DMS 273 (cell line): ENCODE measurements at regions not wholly inside any gene's neighbourhood (a gene's known extent, or its start where the extent isn't known, plus 50 kb on each side); places are given as distances from the start of the nearest gene placed in this dataset.
"Not testable (repeated sequence)": the region's sequence is repeated elsewhere in the genome, so short reads cannot be mapped to it uniquely, and the experiment has no call there.

Source experiments
- DNase-seq: peaks from one replicate; lab custom pipeline; 2025; ENCODE audit not compliant: unreplicated experiment; lab: John Stamatoyannopoulos, UW

DNA sequence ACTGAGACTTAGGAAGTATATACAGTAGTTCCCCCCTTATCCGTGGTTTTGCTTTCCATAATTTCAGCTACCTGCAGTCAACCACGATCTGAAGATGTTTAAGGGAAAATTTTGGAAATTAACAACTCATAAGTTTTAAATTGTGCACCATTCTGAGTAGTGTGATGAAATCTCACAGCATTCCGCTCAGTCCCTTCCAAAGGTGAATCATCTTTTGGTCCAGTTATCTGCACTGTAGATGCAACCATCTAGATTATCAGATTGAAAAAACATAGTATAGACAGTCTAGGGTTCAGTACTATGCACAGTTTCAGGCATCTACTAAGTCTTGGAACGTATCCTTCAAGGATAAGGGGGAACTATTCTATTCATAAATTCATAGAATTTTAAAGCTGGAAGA lies 109.0 kb downstream of the ANXA3 start:
- no peak for DNase-seq

DNA sequence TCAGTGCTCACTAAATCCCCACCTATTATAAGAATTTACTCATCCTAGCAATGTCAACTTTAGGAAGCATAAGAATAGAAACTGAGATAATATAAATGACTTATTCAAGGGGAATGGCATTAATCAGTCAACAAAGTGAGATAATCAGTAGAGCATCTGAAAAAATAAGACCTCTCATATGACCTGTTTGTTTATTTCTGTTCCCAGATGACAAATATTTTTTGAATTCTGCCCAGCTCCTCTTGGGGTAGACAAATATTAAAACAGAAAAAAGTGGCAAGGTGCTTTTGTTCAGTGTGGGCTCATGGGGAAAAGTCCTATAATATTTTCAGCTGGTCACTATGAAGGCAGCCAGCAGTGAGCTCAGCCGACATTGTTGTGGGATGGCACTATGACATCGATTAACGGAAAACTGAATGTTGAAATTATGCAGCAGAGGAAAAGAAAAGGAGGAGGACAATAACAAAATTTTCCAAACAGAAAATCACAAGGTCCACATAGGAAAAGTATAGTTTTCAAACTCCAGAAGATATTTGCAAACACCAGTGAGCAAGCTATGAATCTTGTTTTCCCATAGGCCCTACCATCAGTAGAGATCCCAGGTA lies 109.6 kb downstream of the ANXA3 start:
- no peak for DNase-seq

DNA sequence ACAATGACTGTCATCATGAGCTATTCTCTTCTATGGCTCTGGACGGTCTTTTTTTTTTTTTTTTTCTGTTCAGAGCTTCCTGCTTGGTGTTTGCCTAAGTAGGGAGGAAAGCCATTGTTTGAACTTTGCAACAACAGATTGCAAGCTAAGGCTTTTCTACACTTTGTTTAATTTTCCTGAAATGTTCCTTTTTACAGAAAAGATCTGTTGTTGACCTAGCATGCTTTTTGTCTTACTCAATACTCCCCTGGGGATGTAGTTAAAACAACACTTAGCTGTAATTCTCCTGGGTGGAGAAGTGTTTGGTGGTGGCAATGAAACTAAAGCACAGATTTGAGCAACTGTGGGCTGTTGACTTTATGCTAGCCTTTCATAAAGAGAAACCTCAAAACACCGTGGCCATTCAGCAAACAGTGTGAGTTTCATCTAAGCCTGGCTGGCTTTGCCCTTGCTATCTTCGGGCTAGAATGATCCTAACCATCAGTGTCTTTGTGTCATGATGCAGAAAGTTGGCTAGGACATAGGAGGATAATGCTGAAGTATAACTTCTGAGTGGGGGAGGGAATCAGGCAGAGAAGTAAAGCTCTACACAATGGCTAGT lies 110.5 kb downstream of the ANXA3 start:
- DNase-seq = no peak

DNA sequence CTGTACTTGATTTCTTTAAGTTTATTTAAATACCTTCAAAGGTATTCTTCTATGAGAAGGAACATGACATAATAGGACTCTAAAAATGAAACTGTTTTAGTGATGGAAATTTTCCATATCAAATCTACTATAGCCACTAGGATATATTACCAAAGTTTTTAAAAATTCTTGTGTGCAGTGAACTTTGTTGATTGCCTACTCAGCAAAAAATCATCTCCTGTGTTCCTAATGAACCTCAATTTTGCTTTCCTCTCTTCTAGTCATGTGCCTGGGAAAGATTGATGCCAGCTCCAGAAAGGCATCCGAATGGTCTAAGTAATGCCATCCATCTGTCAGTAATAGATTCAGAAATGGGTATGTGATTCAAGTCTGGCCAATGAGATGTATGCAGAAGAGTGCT lies 111.1 kb downstream of the ANXA3 start:
- no peak for DNase-seq

DNA sequence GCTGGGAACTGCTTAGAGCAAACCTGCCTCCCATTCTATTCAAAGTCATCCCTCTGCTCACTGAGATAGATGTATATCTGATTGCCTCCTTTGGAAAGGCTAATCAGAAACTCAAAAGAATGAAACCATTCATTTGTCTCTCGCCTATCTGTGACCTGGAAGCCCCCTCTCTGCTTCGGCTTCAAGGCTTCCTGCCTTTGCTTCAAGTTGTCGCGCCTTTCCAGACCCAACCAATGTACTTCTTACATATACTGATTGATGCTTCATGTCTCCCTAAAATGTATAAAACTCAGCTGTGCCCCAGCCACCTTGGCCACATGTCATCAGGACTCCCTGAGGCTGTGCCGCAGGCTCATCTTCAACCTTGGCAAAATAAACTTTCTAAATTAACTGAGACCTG lies 111.9 kb upstream of the BMP2K start:
- not testable (repeated sequence) for DNase-seq

DNA sequence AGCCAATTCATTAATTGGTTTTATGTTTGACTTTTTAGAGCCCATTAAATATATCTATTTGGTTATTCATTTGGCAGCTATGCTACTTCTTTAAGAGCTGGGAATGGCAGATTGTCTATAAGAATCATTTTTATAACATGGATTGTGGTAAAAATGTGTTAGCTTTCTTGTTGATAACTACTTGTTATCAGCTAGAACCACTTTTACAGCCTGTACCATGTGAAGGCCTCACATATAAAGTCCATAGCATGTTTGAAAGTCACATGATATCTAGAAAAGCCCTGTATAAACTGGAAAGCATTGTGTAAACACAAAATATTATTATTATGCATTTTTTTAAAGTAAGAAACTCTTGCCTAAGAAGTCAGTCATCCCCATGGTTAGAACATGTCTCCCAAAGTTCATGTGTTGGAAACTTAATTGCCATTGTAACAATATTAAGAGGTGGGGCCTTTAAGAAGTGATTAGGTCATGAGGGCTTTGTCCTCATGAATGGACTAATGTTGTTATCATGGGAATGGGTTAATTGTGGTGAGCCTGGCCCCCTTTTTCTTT lies 110.9 kb upstream of the BMP2K start:
- DNase-seq = no peak

DNA sequence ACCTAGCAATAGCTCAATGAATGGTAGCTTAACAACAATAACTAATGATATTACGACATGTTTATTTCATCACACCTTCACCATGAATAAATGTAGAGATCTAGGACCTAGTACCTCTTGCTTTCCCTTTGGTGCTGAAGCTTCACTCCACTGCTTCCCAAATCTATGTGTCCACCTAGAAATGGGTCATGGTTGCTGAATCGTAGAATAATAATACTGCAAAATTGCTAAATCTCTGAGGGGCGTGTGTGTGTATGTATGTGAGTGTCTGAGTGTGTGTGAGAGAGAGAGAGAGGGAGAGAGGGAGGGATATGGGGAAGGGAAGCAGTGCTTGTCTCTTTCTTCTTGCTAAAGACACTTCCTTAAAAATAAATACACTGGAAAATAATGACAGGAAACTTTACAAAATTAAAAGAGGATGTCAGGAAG lies 109.3 kb upstream of the BMP2K start:
- DNase-seq = no peak

DNA sequence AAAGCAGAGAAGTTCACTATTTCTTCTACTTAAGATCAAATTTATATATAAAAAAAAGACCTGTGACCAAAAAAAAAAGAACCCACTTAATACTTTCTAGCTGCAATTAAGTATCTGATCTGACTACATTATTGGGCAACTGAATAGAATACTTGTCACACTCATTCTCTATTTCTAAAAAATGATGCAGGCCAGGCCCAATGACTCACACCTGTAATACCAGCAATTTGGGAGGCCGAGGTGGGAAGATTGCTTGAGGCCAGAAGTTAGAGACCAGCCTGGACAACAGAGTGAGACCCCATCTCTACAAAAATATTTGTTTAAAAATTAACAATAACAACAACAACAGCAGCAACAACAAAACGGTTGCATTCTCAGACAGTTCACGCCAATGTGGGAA lies 108.8 kb upstream of the BMP2K start:
- DNase-seq = no peak

DNA sequence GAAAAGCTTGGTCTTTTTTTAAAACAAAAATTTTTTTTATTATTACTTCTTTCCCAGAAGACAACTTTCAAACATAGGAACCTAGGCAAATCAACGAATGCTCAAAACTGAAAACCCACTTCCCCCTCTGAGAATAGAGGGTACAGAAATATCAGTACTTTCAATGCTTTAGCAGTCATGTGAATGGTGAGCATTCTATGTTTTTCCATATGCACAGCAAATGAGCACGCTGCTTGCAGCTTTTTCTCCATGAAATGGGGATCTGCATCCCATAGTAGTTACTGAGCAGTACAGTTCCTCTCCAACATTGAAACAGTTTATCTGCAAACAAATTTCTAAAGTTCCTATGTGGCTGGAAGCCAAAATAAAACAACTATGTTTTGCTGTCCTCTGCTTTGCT lies 108.4 kb upstream of the BMP2K start:
- no peak for DNase-seq

DNA sequence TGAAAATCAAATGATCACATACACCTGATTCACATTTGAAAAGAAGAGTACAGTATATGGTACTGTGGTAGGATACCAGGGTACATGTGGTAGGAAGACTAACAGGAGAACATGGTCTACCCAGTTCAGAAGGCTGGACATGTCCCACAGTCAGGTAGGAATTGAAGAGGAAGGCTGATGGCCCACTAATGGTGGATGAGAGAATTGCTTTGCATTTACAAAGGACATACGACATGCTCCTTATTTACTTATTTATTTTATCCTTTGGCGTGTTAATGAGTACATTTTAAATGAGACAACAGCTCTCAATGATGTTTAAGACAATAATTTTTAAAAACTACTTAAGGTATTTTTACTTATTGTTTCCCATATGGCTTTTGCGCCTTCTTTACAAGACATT lies 106.7 kb upstream of the BMP2K start:
- peak; percentile 18 for DNase-seq

DNA sequence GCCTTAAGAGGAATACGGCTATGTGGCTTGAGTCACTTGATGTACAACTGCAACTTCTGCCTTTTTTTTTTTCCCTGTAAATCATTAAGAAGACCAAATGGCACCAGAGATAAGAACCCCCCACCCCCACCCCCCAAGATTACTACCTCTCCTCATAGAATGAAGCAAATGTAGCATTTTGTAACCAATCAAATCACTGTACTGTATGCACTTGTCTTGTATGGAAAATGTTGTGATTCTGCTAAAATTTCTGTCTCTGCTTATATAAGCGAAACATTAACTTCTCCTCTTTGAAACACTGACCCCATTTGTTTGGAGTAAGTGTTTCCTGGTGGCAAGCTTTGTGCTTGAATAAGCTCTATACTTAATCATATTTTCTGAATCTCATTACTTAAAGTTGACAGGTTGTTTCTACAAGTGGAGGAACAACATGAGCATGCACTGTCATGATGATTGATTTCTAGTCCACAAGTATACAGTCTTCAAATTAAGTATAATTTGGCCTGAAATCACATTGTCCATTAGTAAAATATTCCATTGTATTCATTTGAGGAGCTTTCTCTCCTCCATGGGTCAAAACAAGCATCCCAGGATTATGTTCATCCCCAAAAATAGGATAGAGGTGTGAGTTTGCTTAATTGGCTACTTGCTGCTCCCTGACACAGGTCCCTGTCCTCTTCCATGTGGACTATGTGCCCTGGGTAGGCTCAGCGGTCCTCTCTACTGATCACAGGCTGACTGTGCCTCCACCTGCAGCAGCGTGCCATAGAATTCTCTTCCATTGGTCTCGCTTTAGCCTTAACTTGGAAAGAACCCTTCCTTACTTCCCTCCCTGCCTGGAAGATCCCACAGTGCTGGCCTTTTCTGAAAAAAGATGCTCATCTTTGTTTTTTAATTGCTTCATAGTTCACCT lies 104.0 kb upstream of the BMP2K start:
- DNase-seq = no peak

DNA sequence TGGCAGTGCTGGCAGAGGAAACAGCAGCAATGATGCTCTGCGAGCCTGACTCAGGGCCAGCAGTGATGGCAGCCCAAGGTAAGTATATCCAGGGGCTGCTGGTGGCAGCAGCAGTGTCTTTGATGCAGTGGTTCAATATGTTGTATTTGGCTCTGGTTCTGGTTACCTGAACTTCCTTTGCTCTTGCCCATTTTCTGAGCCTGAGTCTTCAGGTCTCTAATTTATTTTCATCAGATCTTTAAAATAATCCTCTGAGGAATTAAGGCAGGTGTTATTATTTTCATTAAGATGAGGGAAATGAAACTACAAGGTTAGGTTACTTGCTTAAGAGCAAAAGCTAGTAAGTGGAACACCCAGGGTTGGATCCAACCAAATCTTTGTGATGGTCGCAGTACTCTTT lies 102.8 kb upstream of the BMP2K start:
- DNase-seq = no peak

DNA sequence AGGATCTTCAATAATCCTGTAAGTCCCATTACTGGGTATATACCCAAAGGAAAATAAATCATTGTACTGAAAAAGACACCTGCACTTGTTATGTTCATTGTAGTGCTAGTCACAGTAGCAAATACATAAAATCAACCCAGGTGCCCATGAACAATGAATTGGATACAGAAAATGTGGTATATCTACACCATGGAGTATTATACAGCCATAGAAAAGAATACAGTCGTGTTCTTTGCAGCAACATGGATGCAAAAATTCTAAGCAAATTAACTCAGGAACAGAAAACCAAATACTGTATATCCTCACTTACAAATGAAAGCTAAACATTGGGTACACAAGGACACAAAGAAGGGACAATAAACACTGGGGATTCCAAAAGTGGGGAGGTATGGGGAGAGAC lies 100.8 kb upstream of the BMP2K start:
- DNase-seq = no peak

DNA sequence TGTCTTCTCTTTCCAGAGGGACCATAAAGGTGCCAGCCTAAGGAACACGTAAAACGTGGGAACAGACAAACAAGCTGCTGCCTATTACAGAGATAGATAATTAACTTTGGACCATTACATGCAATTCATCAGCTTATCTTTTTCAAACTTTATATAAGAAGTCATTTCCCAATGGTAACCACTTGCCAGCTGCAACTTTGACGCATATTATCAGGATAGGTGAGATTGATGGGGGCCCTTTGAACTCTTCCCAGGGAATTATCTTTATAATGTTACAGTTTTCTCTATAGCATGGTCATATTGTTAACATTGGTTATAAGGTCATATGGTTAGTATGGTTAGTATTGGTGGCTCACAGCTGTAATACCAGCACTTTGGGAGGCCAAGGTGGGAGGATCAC lies 94.1 kb upstream of the BMP2K start:
- no peak for DNase-seq

DNA sequence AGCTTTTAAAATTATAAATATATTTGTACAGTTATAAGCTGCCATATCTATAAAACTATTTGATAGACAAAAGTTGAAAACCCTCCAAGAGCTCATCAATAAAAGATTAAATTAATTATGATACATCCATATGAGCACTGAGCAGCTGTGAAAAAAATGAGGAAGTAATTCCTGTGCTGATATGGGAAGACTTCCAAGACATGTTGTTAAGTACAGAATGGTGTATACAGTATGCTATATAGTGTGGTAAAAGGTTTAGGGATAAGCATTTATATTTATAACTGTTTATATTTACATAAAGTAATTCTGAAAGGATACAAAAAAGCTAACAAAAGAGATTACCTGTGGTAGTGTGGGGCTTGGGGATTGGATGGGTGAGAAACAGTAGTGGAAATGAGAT lies 92.8 kb upstream of the BMP2K start:
- no peak for DNase-seq

DNA sequence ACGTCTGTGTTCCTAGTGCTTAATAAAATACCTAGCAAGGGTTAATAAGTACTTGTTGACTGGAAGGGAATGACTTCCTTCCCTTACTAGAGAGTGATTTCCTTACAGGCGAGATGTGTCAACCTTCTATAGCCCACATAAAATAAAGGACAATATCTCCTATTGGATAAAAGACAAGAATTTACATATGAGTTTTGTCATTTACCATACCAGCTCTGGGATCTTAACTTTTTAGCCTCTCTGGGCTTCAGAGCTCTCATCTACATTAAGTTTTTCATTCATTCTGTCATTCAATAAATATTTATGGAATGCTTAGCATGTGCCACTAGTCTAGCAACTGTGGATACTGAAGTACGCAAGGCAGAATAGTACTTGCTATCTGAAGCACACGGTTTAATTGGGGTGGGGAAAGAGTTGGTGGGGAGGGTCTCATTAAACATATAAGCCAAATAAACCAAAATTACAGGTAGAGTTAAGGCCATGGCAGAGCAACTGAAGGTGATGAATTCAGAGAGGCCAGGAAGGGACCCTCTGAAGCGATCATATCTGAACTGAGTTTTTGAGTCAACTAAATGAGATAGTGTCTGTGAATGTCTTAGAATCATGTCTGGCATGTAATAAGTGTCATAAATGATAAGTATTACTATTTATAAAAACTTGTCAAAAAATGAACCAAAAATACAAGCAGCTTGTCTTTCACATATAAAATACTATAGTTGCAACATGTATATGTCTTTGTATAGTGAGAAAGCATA lies 91.6 kb upstream of the BMP2K start:
- no peak for DNase-seq

DNA sequence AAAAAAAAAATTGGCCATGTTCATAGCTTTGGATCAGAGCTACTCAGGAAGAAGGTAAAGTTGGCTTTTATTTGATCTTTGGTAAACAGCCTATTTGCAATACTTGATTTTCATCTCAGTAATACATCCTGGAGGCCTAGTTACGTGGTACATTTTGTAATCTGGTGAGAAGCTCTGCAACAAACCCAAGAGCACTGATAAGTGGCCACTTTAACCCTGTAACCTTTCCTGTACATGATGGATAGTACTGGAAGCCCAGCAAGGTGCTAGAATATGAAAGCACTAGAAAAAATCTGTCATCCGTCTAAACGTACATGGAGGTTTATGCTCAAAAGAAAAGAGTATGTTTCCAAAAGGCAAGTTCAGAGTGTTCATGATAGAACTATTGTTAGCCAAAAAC lies 88.3 kb upstream of the BMP2K start:
- DNase-seq = no peak

DNA sequence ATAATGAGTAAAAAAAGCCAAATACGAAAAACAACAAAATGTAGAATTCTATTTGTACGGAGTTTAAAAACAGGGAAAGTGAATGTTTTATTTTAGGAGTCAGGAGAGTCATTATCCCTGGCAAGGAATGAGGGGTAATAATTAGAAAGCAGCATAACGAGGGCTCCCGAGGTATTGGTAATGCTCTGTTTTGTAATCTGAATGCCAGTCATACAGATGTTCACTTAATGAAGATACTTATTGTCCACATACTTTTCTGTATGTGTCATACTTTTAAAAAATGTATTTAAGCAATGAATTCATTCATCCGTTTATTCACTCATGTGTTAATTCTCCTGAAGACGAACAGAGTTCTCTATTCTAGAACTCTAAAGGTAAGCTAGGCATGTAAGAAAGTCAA lies 87.8 kb upstream of the BMP2K start:
- DNase-seq = no peak

DNA sequence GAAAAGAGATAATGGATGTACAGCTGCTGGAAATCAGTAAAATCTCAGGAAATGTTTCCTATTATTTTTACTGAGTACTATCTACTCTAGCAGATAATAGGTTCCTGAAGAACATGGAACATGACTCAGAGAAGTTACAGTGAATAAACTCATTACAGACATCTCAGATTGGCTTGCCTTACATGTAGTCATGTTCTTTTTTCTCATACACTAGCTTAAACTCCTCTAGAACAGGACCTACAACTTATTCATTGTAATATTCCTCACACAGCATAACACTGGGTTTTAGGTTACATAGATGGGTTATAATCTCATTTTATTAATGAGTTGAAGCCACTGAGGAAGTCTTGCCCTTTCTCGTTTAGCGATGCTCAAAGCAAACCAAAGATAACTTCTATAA lies 86.9 kb upstream of the BMP2K start:
- DNase-seq = no peak

DNA sequence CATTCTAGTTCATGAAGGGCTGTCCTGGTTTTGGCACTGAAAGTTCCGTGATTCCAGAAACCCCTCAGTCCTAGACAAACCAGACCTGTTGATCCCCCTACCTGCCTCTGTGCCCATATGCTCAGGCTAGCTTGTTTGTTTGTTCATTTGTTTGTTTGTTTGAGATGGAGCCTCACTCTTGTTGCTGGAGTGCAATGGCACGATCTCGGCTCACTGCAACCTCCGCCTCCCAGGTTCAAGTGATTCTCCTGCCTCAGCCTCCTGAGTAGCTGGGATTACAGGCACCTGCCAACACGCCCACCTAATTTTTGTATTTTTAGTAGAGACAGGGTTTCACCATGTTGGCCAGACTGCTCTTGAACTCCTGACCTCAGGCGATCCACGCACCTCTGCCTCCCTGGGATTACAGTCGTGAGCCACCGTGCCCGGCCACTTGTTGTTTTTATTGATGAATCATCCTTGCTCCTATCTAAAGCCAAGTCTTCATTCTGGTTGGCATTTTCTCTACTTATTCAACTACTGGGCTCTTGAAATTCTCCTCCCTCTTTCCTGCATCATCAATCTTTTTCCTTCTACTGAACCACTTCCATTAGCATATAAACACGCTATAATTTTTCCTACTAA lies 86.3 kb upstream of the BMP2K start:
- DNase-seq = no peak

DNA sequence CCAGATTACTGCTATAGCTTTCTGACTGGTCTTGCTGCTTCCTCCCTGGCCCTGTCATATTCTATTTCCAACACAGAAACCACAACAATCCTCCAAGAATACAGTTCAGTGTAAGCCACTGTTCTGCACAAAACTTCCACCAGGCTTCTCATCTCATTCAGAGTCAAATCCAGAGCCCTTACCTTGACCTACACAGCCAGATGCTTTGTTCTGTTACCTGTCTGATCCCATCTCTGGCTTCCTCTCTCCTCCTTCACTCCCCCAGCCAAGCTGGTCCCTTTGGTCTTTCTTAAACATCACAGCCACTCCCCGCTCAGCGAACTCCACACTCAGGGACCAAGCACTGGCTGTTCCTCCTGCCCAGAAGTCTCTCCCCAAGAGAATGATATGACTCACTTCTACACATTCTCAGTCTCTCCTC lies 84.8 kb upstream of the BMP2K start:
- DNase-seq = no peak
